Neural cell (in vitro differentiated cells): ENCODE measurements at regions not wholly inside any gene's neighbourhood (a gene's known extent, or its start where the extent isn't known, plus 50 kb on each side); places are given as distances from the start of the nearest gene placed in this dataset.

ENCODE experiments used
- H2AFZ ChIP-seq: fragments of 200-600, 300-800 bp; sonication (generic), shearing (Covaris generic); 2 replicates; pipeline ENCODE4 v1.6.0; 2014; ENCODE audit warnings: low read depth, mild to moderate bottlenecking, antibody characterized with exemption, low read length, moderate library complexity
- H3F3A ChIP-seq: fragments of 200-600 bp; shearing (Covaris generic); 2 replicates; pipeline ENCODE4 v1.6.1; 2016; ENCODE audit warnings: mild to moderate bottlenecking, moderate library complexity, mixed read lengths, antibody characterized with exemption, low read length; ENCODE audit not compliant: insufficient read depth, poor library complexity, severe bottlenecking
- H3K27ac ChIP-seq: fragments of 200-600, 300-800 bp; sonication (generic), shearing (Covaris generic); 2 replicates; pipeline ENCODE4 v1.5.1; 2014; ENCODE audit warnings: mild to moderate bottlenecking, low read length, moderate library complexity
- H3K27me3 ChIP-seq: fragments of 300-800, 200-600 bp; sonication (generic), shearing (Covaris generic); 2 replicates; pipeline ENCODE4 v1.6.0; 2014; ENCODE audit warnings: mild to moderate bottlenecking, low read depth, low read length, moderate library complexity; ENCODE audit not compliant: insufficient read depth
- H3K36me3 ChIP-seq: fragments of 300-800, 200-600 bp; sonication (generic), shearing (Covaris generic); 2 replicates; pipeline ENCODE4 v1.5.1; 2014; ENCODE audit warnings: mild to moderate bottlenecking, antibody characterized with exemption, low read length, moderate library complexity; ENCODE audit not compliant: insufficient read depth
- H3K4me2 ChIP-seq: fragments of 300-800, 200-600 bp; sonication (generic), shearing (Covaris generic); 2 replicates; pipeline ENCODE4 v1.6.0; 2014; ENCODE audit warnings: mild to moderate bottlenecking, low read length
- H3K4me3 ChIP-seq: fragments of 300-800, 200-600 bp; sonication (generic), shearing (Covaris generic); 2 replicates; pipeline ENCODE4 v1.5.1; 2014; ENCODE audit warnings: mild to moderate bottlenecking, low read length, moderate library complexity
- H3K79me2 ChIP-seq: fragments of 200-600 bp; shearing (Covaris generic); replicated peaks from 2 replicates; pipeline ENCODE4 v1.6.0; 2014; ENCODE audit warnings: mild to moderate bottlenecking, low read length, moderate library complexity; ENCODE audit not compliant: insufficient read depth
- H3K9ac ChIP-seq: fragments of 300-800, 200-600 bp; sonication (generic), shearing (Covaris generic); 2 replicates; pipeline ENCODE4 v1.6.1; 2016; ENCODE audit warnings: mild to moderate bottlenecking, low read length, mixed read lengths
- H3K9me2 ChIP-seq: fragments of 200-600 bp; shearing (Covaris generic); 2 replicates; pipeline ENCODE4 v1.6.1; 2016; ENCODE audit warnings: mild to moderate bottlenecking, low read length, mixed read lengths; ENCODE audit not compliant: insufficient read depth
- H3K9me3 ChIP-seq: fragments of 200-600, 300-800 bp; sonication (generic), shearing (Covaris generic); 2 replicates; pipeline ENCODE4 v1.6.1; 2016; ENCODE audit warnings: mild to moderate bottlenecking, mixed run types, low read length, moderate library complexity, mixed read lengths
- H4K20me1 ChIP-seq: fragments of 200-600 bp; shearing (Covaris generic); 2 replicates; pipeline ENCODE4 v1.6.1; 2016; ENCODE audit warnings: mild to moderate bottlenecking, mixed run types; ENCODE audit not compliant: insufficient read depth
- CTCF ChIP-seq: fragments of 450-650 bp; IDR thresholded peaks from 2 replicates; pipeline ENCODE4 v1.5.1; 2014; ENCODE audit warnings: antibody characterized with exemption, mild to moderate bottlenecking, moderate library complexity; ENCODE audit not compliant: poor library complexity, severe bottlenecking
- EP300 ChIP-seq: fragments of 450-650 bp; conservative IDR thresholded peaks from 2 replicates; pipeline ENCODE4 v1.6.1; 2014; ENCODE audit warnings: antibody characterized with exemption, mild to moderate bottlenecking, moderate library complexity; ENCODE audit not compliant: poor library complexity, severe bottlenecking
- EZH2 ChIP-seq: fragments of 200-600, 300-800 bp; shearing (Covaris generic), sonication (generic); IDR thresholded peaks from 2 replicates; pipeline ENCODE4 v1.6.1; 2014; ENCODE audit warnings: antibody characterized with exemption, low read length, borderline replicate concordance, mild to moderate bottlenecking; ENCODE audit not compliant: insufficient read depth, poor library complexity, severe bottlenecking
- MXI1 ChIP-seq: fragments of 450-650 bp; conservative IDR thresholded peaks from 2 replicates; pipeline ENCODE4 v1.6.1; 2014; ENCODE audit warnings: antibody characterized with exemption, mild to moderate bottlenecking; ENCODE audit not compliant: poor library complexity, severe bottlenecking
- POLR2AphosphoS5 ChIP-seq: IDR thresholded peaks from 2 replicates; pipeline ENCODE4 v1.6.1; 2012
- RAD21 ChIP-seq: fragments of 450-650 bp; conservative IDR thresholded peaks from 2 replicates; pipeline ENCODE4 v1.6.1; 2014; ENCODE audit warnings: antibody characterized with exemption, mild to moderate bottlenecking, moderate library complexity
- SMC3 ChIP-seq: fragments of 450-650 bp; conservative IDR thresholded peaks from 2 replicates; pipeline ENCODE4 v1.6.1; 2014; ENCODE audit warnings: antibody characterized with exemption, mild to moderate bottlenecking, moderate library complexity; ENCODE audit not compliant: poor library complexity
- TAF1 ChIP-seq: IDR thresholded peaks from 2 replicates; pipeline ENCODE4 v1.6.1; 2012; ENCODE audit warnings: low read depth
- TF ChIP-seq, protein P1 (sequence below): IDR thresholded peaks from 2 replicates; pipeline ENCODE4 v1.6.1; 2012; ENCODE audit warnings: borderline replicate concordance

- Histone ChIP-seq H3K9ac (no peak overlapping the region), H3K27ac (no peak overlapping the region), H3K79me2 (no peaks in the 10 kb centered on the region), H3F3A (no peaks in the 10 kb centered on the region), H3K4me2 (no peak overlapping the region), H4K20me1 (no peaks in the 10 kb centered on the region), H3K9me2 (no peaks in the 10 kb centered on the region), H3K4me3 (no peak overlapping the region), H3K36me3 (no peaks in the 10 kb centered on the region), H3K27me3 (no peaks in the 10 kb centered on the region), H2AFZ (no peak overlapping the region), H3K9me3 (no peaks in the 10 kb centered on the region)
- TF ChIP-seq CTCF (no peak), SMC3 (no peak), TAF1 (no peak), POLR2AphosphoS5 (no peak), MXI1 (no peak), EP300 (no peak)
- TF ChIP-seq, protein P1, sequence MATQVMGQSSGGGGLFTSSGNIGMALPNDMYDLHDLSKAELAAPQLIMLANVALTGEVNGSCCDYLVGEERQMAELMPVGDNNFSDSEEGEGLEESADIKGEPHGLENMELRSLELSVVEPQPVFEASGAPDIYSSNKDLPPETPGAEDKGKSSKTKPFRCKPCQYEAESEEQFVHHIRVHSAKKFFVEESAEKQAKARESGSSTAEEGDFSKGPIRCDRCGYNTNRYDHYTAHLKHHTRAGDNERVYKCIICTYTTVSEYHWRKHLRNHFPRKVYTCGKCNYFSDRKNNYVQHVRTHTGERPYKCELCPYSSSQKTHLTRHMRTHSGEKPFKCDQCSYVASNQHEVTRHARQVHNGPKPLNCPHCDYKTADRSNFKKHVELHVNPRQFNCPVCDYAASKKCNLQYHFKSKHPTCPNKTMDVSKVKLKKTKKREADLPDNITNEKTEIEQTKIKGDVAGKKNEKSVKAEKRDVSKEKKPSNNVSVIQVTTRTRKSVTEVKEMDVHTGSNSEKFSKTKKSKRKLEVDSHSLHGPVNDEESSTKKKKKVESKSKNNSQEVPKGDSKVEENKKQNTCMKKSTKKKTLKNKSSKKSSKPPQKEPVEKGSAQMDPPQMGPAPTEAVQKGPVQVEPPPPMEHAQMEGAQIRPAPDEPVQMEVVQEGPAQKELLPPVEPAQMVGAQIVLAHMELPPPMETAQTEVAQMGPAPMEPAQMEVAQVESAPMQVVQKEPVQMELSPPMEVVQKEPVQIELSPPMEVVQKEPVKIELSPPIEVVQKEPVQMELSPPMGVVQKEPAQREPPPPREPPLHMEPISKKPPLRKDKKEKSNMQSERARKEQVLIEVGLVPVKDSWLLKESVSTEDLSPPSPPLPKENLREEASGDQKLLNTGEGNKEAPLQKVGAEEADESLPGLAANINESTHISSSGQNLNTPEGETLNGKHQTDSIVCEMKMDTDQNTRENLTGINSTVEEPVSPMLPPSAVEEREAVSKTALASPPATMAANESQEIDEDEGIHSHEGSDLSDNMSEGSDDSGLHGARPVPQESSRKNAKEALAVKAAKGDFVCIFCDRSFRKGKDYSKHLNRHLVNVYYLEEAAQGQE = no peak
Measured at GRCh38 chr4:189215574-189215973, 725.1 kb upstream of the FRG1 start.

DNA sequence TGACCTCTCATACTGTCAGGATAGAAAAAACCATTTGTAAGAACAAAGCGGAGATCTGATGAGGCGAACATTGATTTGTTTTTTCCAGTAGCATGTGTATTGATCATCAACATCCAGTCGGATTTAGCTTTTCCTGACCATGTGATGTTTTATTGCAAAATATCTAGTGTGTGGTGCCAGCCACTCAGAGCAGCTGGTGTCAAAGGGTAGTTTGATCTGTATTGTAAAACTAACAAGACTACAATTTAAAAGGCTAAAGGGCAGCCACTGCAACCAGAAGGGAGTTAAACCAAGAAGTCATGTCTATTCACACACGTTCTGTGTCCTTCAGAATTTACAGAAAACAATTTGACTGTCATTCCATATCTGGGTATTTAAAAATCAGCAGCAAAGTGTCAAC is 719.0 kb upstream of the FRG1 start:
- no peaks in the 10 kb centered on the region for H3F3A ChIP-seq
- TF ChIP-seq SMC3 = no peak
- TF ChIP-seq EZH2 = no peak
- no peak for TF ChIP-seq TAF1
- TF ChIP-seq, protein P1 = no peak
- no peak for TF ChIP-seq RAD21
- no peak for TF ChIP-seq MXI1
- no peak for TF ChIP-seq EP300
- no peak for TF ChIP-seq CTCF
- no peak for TF ChIP-seq POLR2AphosphoS5
- H3K36me3 ChIP-seq = no peaks in the 10 kb centered on the region
- no peaks in the 10 kb centered on the region for H3K27me3 ChIP-seq
- no peaks in the 10 kb centered on the region for H4K20me1 ChIP-seq
- H2AFZ ChIP-seq = no peak overlapping the region
- H3K4me3 ChIP-seq = no peak overlapping the region
- H3K9ac ChIP-seq = no peak overlapping the region
- no peaks in the 10 kb centered on the region for H3K9me3 ChIP-seq
- no peak overlapping the region for H3K4me2 ChIP-seq
- no peak overlapping the region for H3K27ac ChIP-seq
- H3K79me2 ChIP-seq = no peaks in the 10 kb centered on the region
- H3K9me2 ChIP-seq = no peaks in the 10 kb centered on the region
